ENCODE measurements at regions not wholly inside any gene's neighbourhood (a gene's known extent, or its start where the extent isn't known, plus 50 kb on each side); places are given as distances from the start of the nearest gene placed in this dataset.

- Histone ChIP-seq H3K4me1 (ENCODE audit: insufficient read depth, low read length) (peaks cover 12% of the 10 kb centered on the region; the same call in 1 of the 2 replicates), H3K27ac (ENCODE audit: low read depth, low read length) (no peak overlapping the region), H3K27me3 (ENCODE audit: insufficient read depth, low read length) (peaks cover 15% of the 10 kb centered on the region; the same call in 1 of the 2 replicates), H3K9me3 (ENCODE audit: insufficient read depth, low read depth, low read length) (no peaks in the 10 kb centered on the region), H3K4me3 (ENCODE audit: low read length) (no peak overlapping the region), H3K9ac (ENCODE audit: low read depth, low read length) (no peak overlapping the region), H3K36me3 (ENCODE audit: insufficient read depth, low read length) (no peaks in the 10 kb centered on the region)
- 83% methylated on average over 3 of the region's 4 CpGs for WGBS
Measured at GRCh38 chr10:56537984-56538383, 176.9 kb upstream of the ZWINT start.

GRCh38 chr10:56522166-56522565 is 161.1 kb upstream of the ZWINT start:
- no peaks in the 10 kb centered on the region for H3K27me3 ChIP-seq (ENCODE audit: insufficient read depth, low read length)
- H3K4me1 ChIP-seq (ENCODE audit: insufficient read depth, low read length) = no peaks in the 10 kb centered on the region
- H3K36me3 ChIP-seq (ENCODE audit: insufficient read depth, low read length) = no peaks in the 10 kb centered on the region
- no peak overlapping the region for H3K9ac ChIP-seq (ENCODE audit: low read depth, low read length)
- no peak overlapping the region for H3K4me3 ChIP-seq (ENCODE audit: low read length)
- H3K27ac ChIP-seq (ENCODE audit: low read depth, low read length) = no peak overlapping the region
- WGBS = 94% methylated on average over 3 of the region's 3 CpGs
- no peaks in the 10 kb centered on the region for H3K9me3 ChIP-seq (ENCODE audit: insufficient read depth, low read depth, low read length)

GRCh38 chr10:56508562-56508961 is 147.5 kb upstream of the ZWINT start:
- Histone ChIP-seq H3K36me3 (ENCODE audit: insufficient read depth, low read length) (no peaks in the 10 kb centered on the region), H3K27ac (ENCODE audit: low read depth, low read length) (no peak overlapping the region), H3K4me3 (ENCODE audit: low read length) (no peak overlapping the region), H3K4me1 (ENCODE audit: insufficient read depth, low read length) (no peaks in the 10 kb centered on the region), H3K9ac (ENCODE audit: low read depth, low read length) (no peak overlapping the region), H3K27me3 (ENCODE audit: insufficient read depth, low read length) (no peaks in the 10 kb centered on the region), H3K9me3 (ENCODE audit: insufficient read depth, low read depth, low read length) (no peaks in the 10 kb centered on the region)
- 90% methylated on average over 3 of the region's 3 CpGs for WGBS

GRCh38 chr10:56507033-56507432 is 146.0 kb upstream of the ZWINT start:
- WGBS = 91% methylated on average over 3 of the region's 3 CpGs
- no peak overlapping the region for H3K27ac ChIP-seq (ENCODE audit: low read depth, low read length)
- H3K9me3 ChIP-seq (ENCODE audit: insufficient read depth, low read depth, low read length) = no peaks in the 10 kb centered on the region
- no peak overlapping the region for H3K4me3 ChIP-seq (ENCODE audit: low read length)
- H3K4me1 ChIP-seq (ENCODE audit: insufficient read depth, low read length) = no peaks in the 10 kb centered on the region
- no peak overlapping the region for H3K9ac ChIP-seq (ENCODE audit: low read depth, low read length)
- no peaks in the 10 kb centered on the region for H3K27me3 ChIP-seq (ENCODE audit: insufficient read depth, low read length)
- H3K36me3 ChIP-seq (ENCODE audit: insufficient read depth, low read length) = no peaks in the 10 kb centered on the region

- Histone ChIP-seq H3K9ac (ENCODE audit: low read depth, low read length) (no peak overlapping the region), H3K27me3 (ENCODE audit: insufficient read depth, low read length) (no peaks in the 10 kb centered on the region), H3K4me1 (ENCODE audit: insufficient read depth, low read length) (no peaks in the 10 kb centered on the region), H3K36me3 (ENCODE audit: insufficient read depth, low read length) (no peaks in the 10 kb centered on the region), H3K27ac (ENCODE audit: low read depth, low read length) (no peak overlapping the region), H3K4me3 (ENCODE audit: low read length) (no peak overlapping the region), H3K9me3 (ENCODE audit: insufficient read depth, low read depth, low read length) (no peaks in the 10 kb centered on the region)
- 98% methylated on average over 3 of the region's 3 CpGs for WGBS
Measured at GRCh38 chr10:56505555-56505954, 144.5 kb upstream of the ZWINT start.

- WGBS = no CpG with 5 or more reads among the region's 2 CpGs
- no peaks in the 10 kb centered on the region for H3K36me3 ChIP-seq (ENCODE audit: insufficient read depth, low read length)
- no peaks in the 10 kb centered on the region for H3K4me1 ChIP-seq (ENCODE audit: insufficient read depth, low read length)
- H3K4me3 ChIP-seq (ENCODE audit: low read length) = no peak overlapping the region
- H3K27ac ChIP-seq (ENCODE audit: low read depth, low read length) = no peak overlapping the region
- no peaks in the 10 kb centered on the region for H3K27me3 ChIP-seq (ENCODE audit: insufficient read depth, low read length)
- H3K9ac ChIP-seq (ENCODE audit: low read depth, low read length) = no peak overlapping the region
- H3K9me3 ChIP-seq (ENCODE audit: insufficient read depth, low read depth, low read length) = no peaks in the 10 kb centered on the region
Measured at GRCh38 chr10:56496186-56496486, 135.1 kb upstream of the ZWINT start.

GRCh38 chr10:56487746-56488145 is 126.7 kb upstream of the ZWINT start:
- no peaks in the 10 kb centered on the region for H3K9me3 ChIP-seq (ENCODE audit: insufficient read depth, low read depth, low read length)
- H3K27ac ChIP-seq (ENCODE audit: low read depth, low read length) = no peak overlapping the region
- no peaks in the 10 kb centered on the region for H3K27me3 ChIP-seq (ENCODE audit: insufficient read depth, low read length)
- no peak overlapping the region for H3K4me3 ChIP-seq (ENCODE audit: low read length)
- H3K4me1 ChIP-seq (ENCODE audit: insufficient read depth, low read length) = no peaks in the 10 kb centered on the region
- WGBS = 91% methylated on average over 3 of the region's 3 CpGs
- H3K9ac ChIP-seq (ENCODE audit: low read depth, low read length) = no peak overlapping the region
- H3K36me3 ChIP-seq (ENCODE audit: insufficient read depth, low read length) = no peaks in the 10 kb centered on the region

GRCh38 chr10:56481521-56482091 is 120.5 kb upstream of the ZWINT start:
- H3K4me1 ChIP-seq (ENCODE audit: insufficient read depth, low read length) = no peaks in the 10 kb centered on the region
- H3K27ac ChIP-seq (ENCODE audit: low read depth, low read length) = no peak overlapping the region
- H3K9ac ChIP-seq (ENCODE audit: low read depth, low read length) = no peak overlapping the region
- H3K9me3 ChIP-seq (ENCODE audit: insufficient read depth, low read depth, low read length) = no peaks in the 10 kb centered on the region
- H3K36me3 ChIP-seq (ENCODE audit: insufficient read depth, low read length) = no peaks in the 10 kb centered on the region
- H3K27me3 ChIP-seq (ENCODE audit: insufficient read depth, low read length) = no peaks in the 10 kb centered on the region
- WGBS = 79% methylated on average over 2 of the region's 3 CpGs
- no peak overlapping the region for H3K4me3 ChIP-seq (ENCODE audit: low read length)

- Histone ChIP-seq H3K27me3 (ENCODE audit: insufficient read depth, low read length) (no peaks in the 10 kb centered on the region), H3K9ac (ENCODE audit: low read depth, low read length) (no peak overlapping the region), H3K36me3 (ENCODE audit: insufficient read depth, low read length) (no peaks in the 10 kb centered on the region), H3K4me3 (ENCODE audit: low read length) (no peak overlapping the region), H3K27ac (ENCODE audit: low read depth, low read length) (no peak overlapping the region), H3K9me3 (ENCODE audit: insufficient read depth, low read depth, low read length) (0 out of 2 replicates have a peak, but pooled peaks cover 4% of the 10 kb centered on the region), H3K4me1 (ENCODE audit: insufficient read depth, low read length) (no peaks in the 10 kb centered on the region)
- WGBS = 89% methylated on average over 1 of the region's 2 CpGs
Measured at GRCh38 chr10:56472978-56473377, 111.9 kb upstream of the ZWINT start.

- Histone ChIP-seq H3K9ac (ENCODE audit: low read depth, low read length) (no peak overlapping the region), H3K36me3 (ENCODE audit: insufficient read depth, low read length) (no peaks in the 10 kb centered on the region), H3K27ac (ENCODE audit: low read depth, low read length) (no peak overlapping the region), H3K9me3 (ENCODE audit: insufficient read depth, low read depth, low read length) (no peaks in the 10 kb centered on the region), H3K27me3 (ENCODE audit: insufficient read depth, low read length) (no peaks in the 10 kb centered on the region), H3K4me3 (ENCODE audit: low read length) (no peak overlapping the region), H3K4me1 (ENCODE audit: insufficient read depth, low read length) (no peaks in the 10 kb centered on the region)
- WGBS = 100% methylated on average over 1 of the region's 1 CpG
Measured at GRCh38 chr10:56470701-56471100, 109.6 kb upstream of the ZWINT start.

- H3K4me3 ChIP-seq (ENCODE audit: low read length) = no peak overlapping the region
- H3K27me3 ChIP-seq (ENCODE audit: insufficient read depth, low read length) = no peaks in the 10 kb centered on the region
- no peaks in the 10 kb centered on the region for H3K4me1 ChIP-seq (ENCODE audit: insufficient read depth, low read length)
- H3K27ac ChIP-seq (ENCODE audit: low read depth, low read length) = no peak overlapping the region
- H3K36me3 ChIP-seq (ENCODE audit: insufficient read depth, low read length) = no peaks in the 10 kb centered on the region
- H3K9ac ChIP-seq (ENCODE audit: low read depth, low read length) = no peak overlapping the region
- no peaks in the 10 kb centered on the region for H3K9me3 ChIP-seq (ENCODE audit: insufficient read depth, low read depth, low read length)
Measured at GRCh38 chr10:56469482-56469881, 108.4 kb upstream of the ZWINT start.

GRCh38 chr10:56466005-56466404 is 104.9 kb upstream of the ZWINT start:
- Histone ChIP-seq H3K4me1 (ENCODE audit: insufficient read depth, low read length) (no peaks in the 10 kb centered on the region), H3K27ac (ENCODE audit: low read depth, low read length) (no peak overlapping the region), H3K36me3 (ENCODE audit: insufficient read depth, low read length) (no peaks in the 10 kb centered on the region), H3K9ac (ENCODE audit: low read depth, low read length) (no peak overlapping the region), H3K4me3 (ENCODE audit: low read length) (no peak overlapping the region), H3K9me3 (ENCODE audit: insufficient read depth, low read depth, low read length) (no peaks in the 10 kb centered on the region), H3K27me3 (ENCODE audit: insufficient read depth, low read length) (no peaks in the 10 kb centered on the region)
- 91% methylated on average over 6 of the region's 6 CpGs for WGBS
